ENCODE measurements at regions not wholly inside any gene's neighbourhood (a gene's known extent, or its start where the extent isn't known, plus 50 kb on each side); places are given as distances from the start of the nearest gene placed in this dataset.

DNA sequence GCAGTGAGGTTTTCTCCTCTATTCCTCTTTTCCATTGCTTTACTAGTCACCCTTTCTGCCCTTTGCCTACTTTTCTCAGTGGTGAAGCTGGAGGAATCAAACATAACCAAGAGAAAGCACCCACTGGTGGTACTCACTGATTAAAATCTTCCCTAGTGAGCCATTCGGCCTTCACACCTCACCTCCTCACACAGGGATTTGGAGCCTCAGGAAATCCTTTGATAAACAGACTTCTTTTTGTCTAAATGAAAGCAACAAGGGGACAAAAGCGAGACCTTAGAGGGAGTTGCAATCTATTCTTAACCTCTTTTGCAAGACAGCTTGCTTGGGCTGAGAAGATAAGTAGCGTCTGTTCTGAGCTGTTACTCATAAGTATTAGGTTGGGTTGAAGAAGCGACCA is 572.6 kb downstream of the ZNF674 start:
- TF ChIP-seq CTCF (IDR thresholded peaks at IDR 0.05) = no peak
- TF ChIP-seq HOXB13 (CRISPR knock-in tag; IDR thresholded peaks at IDR 0.05; ENCODE audit: low read depth) = no peak
- no peak for TF ChIP-seq POLR2A (IDR thresholded peaks at IDR 0.05; ENCODE audit: low read length)
- no peak for TF ChIP-seq CHD2 (IDR thresholded peaks at IDR 0.05; ENCODE audit: low read length, partially characterized antibody)
- no peak for TF ChIP-seq CEBPB (IDR thresholded peaks at IDR 0.05)
- TF ChIP-seq RCOR1 (IDR thresholded peaks at IDR 0.05; ENCODE audit: low read depth, low read length) = no peak
- TF ChIP-seq EP300 (IDR thresholded peaks at IDR 0.05) = no peak
- TF ChIP-seq RAD21 (conservative IDR thresholded peaks at IDR 0.05 in 1 of 2, IDR thresholded peaks at IDR 0.05 in 1 of 2) = no peak
- no peak for TF ChIP-seq MAFK (IDR thresholded peaks at IDR 0.05; ENCODE audit: partially characterized antibody)
- TF ChIP-seq NFE2L2 (conservative IDR thresholded peaks at IDR 0.05; ENCODE audit: low read length) = no peak
- no peak for TF ChIP-seq E2F6 (IDR thresholded peaks at IDR 0.05; ENCODE audit: borderline replicate concordance, low read depth)
- no peak for TF ChIP-seq NR3C1 (IDR thresholded peaks at IDR 0.05)
- no peak for TF ChIP-seq CBX2 (IDR thresholded peaks at IDR 0.05; ENCODE audit: borderline replicate concordance, low read depth)
- no peak for TF ChIP-seq JUNB (IDR thresholded peaks at IDR 0.05)
